ENCODE measurements at regions not wholly inside any gene's neighbourhood (a gene's known extent, or its start where the extent isn't known, plus 50 kb on each side); places are given as distances from the start of the nearest gene placed in this dataset.

GRCh38 chr1:228958121-228958520 lies 222.8 kb downstream of the RHOU start:
- DNase-seq (ENCODE audit: extremely low read depth, insufficient read length), result no peak
- Histone ChIP-seq H3K36me3 (ENCODE audit: control insufficient read depth, insufficient read depth, low read length) (no peaks in the 10 kb centered on the region), H3K4me3 (replicated peaks; ENCODE audit: low read depth, low read length) (no peak overlapping the region), H3K27me3 (replicated peaks; ENCODE audit: control insufficient read depth, insufficient read depth, low read length) (no peaks in the 10 kb centered on the region; the same call in 1 of the 2 replicates)
- TF ChIP-seq CTCF (IDR thresholded peaks at IDR 0.05; ENCODE audit: insufficient read depth, low read length, poor library complexity, severe bottlenecking), result no peak

- no peak overlapping the region for H3K4me3 ChIP-seq (replicated peaks; ENCODE audit: low read depth, low read length)
- DNase-seq (ENCODE audit: extremely low read depth, insufficient read length), result no peak
- H3K36me3 ChIP-seq (ENCODE audit: control insufficient read depth, insufficient read depth, low read length), result no peaks in the 10 kb centered on the region
- no peak for TF ChIP-seq CTCF (IDR thresholded peaks at IDR 0.05; ENCODE audit: insufficient read depth, low read length, poor library complexity, severe bottlenecking)
- H3K27me3 ChIP-seq (replicated peaks; ENCODE audit: control insufficient read depth, insufficient read depth, low read length), result no peaks in the 10 kb centered on the region; the same call in 1 of the 2 replicates
Observed at GRCh38 chr1:228958741-228959140, 223.5 kb downstream of the RHOU start.

GRCh38 chr1:228960705-228961104 lies 225.4 kb downstream of the RHOU start:
- Histone ChIP-seq H3K27me3 (replicated peaks; ENCODE audit: control insufficient read depth, insufficient read depth, low read length) (peaks cover 2% of the 10 kb centered on the region; the same call in 1 of the 2 replicates), H3K4me3 (replicated peaks; ENCODE audit: low read depth, low read length) (no peak overlapping the region), H3K36me3 (ENCODE audit: control insufficient read depth, insufficient read depth, low read length) (no peaks in the 10 kb centered on the region)
- no peak for TF ChIP-seq CTCF (IDR thresholded peaks at IDR 0.05; ENCODE audit: insufficient read depth, low read length, poor library complexity, severe bottlenecking)
- DNase-seq (ENCODE audit: extremely low read depth, insufficient read length), result no peak

GRCh38 chr1:228961511-228961910 lies 226.2 kb downstream of the RHOU start:
- DNase-seq (ENCODE audit: extremely low read depth, insufficient read length), result no peak
- peaks cover 2% of the 10 kb centered on the region; the same call in 1 of the 2 replicates for H3K27me3 ChIP-seq (replicated peaks; ENCODE audit: control insufficient read depth, insufficient read depth, low read length)
- no peaks in the 10 kb centered on the region for H3K36me3 ChIP-seq (ENCODE audit: control insufficient read depth, insufficient read depth, low read length)
- no peak for TF ChIP-seq CTCF (IDR thresholded peaks at IDR 0.05; ENCODE audit: insufficient read depth, low read length, poor library complexity, severe bottlenecking)
- no peak overlapping the region for H3K4me3 ChIP-seq (replicated peaks; ENCODE audit: low read depth, low read length)

GRCh38 chr1:228963795-228964177 lies 228.5 kb downstream of the RHOU start:
- Histone ChIP-seq H3K4me3 (replicated peaks; ENCODE audit: low read depth, low read length) (no peak overlapping the region), H3K27me3 (replicated peaks; ENCODE audit: control insufficient read depth, insufficient read depth, low read length) (peaks cover 2% of the 10 kb centered on the region; the same call in 1 of the 2 replicates), H3K36me3 (ENCODE audit: control insufficient read depth, insufficient read depth, low read length) (no peaks in the 10 kb centered on the region)
- DNase-seq (ENCODE audit: extremely low read depth, insufficient read length), result no peak
- TF ChIP-seq CTCF (IDR thresholded peaks at IDR 0.05; ENCODE audit: insufficient read depth, low read length, poor library complexity, severe bottlenecking), result no peak
